GM18519 (cell line): ENCODE measurements at regions not wholly inside any gene's neighbourhood (a gene's known extent, or its start where the extent isn't known, plus 50 kb on each side); places are given as distances from the start of the nearest gene placed in this dataset.

Experiments
- ATAC-seq: cut with Tn5 transposase; IDR thresholded peaks from one replicate; pipeline ENCODE4 v1.9.1; 2021; ENCODE audit warnings: mild to moderate bottlenecking, moderate library complexity; ENCODE audit not compliant: unreplicated experiment, low FRiP score

- no peak for ATAC-seq
These were observed 122.8 kb downstream of the PRLHR start for GRCh38 chr10:118472415-118473304.

- ATAC-seq, result no peak
These were observed 123.6 kb downstream of the PRLHR start for GRCh38 chr10:118471863-118472262.

GRCh38 chr10:118470470-118470869, 125.0 kb downstream of the PRLHR start:
- no peak for ATAC-seq

GRCh38 chr10:118467200-118467599, 125.1 kb upstream of the FAM204A start:
- ATAC-seq, result no peak

- ATAC-seq, result no peak
These were observed 123.3 kb upstream of the FAM204A start for GRCh38 chr10:118465300-118465874.

GRCh38 chr10:118463740-118464139, 121.6 kb upstream of the FAM204A start:
- no peak for ATAC-seq

GRCh38 chr10:118462401-118462800, 120.3 kb upstream of the FAM204A start:
- no peak for ATAC-seq

- ATAC-seq, result peak; percentile 78
These were observed 117.6 kb upstream of the FAM204A start for GRCh38 chr10:118459642-118460193.

GRCh38 chr10:118458957-118459641, 117.0 kb upstream of the FAM204A start:
- ATAC-seq, result no peak

GRCh38 chr10:118457824-118458428, 115.8 kb upstream of the FAM204A start:
- no peak for ATAC-seq

- ATAC-seq, result no peak
These were observed 113.1 kb upstream of the FAM204A start for GRCh38 chr10:118455181-118455695.

- ATAC-seq, result no peak
These were observed 112.1 kb upstream of the FAM204A start for GRCh38 chr10:118454211-118454610.

GRCh38 chr10:118452098-118452497, 110.0 kb upstream of the FAM204A start:
- no peak for ATAC-seq

- no peak for ATAC-seq
These were observed 107.4 kb upstream of the FAM204A start for GRCh38 chr10:118449521-118449920.

- no peak for ATAC-seq
These were observed 106.6 kb upstream of the FAM204A start for GRCh38 chr10:118448744-118449143.

- no peak for ATAC-seq
These were observed 105.5 kb upstream of the FAM204A start for GRCh38 chr10:118447478-118448270.

- no peak for ATAC-seq
These were observed 103.4 kb upstream of the FAM204A start for GRCh38 chr10:118445535-118445934.

GRCh38 chr10:118444069-118444468, 101.9 kb upstream of the FAM204A start:
- ATAC-seq, result no peak

GRCh38 chr10:118442032-118442431, 99.9 kb upstream of the FAM204A start:
- ATAC-seq, result no peak

GRCh38 chr10:118439824-118440223, 97.7 kb upstream of the FAM204A start:
- ATAC-seq, result no peak
